ENCODE measurements at regions not wholly inside any gene's neighbourhood (a gene's known extent, or its start where the extent isn't known, plus 50 kb on each side); places are given as distances from the start of the nearest gene placed in this dataset.

- H4K8ac ChIP-seq (replicated peaks; ENCODE audit: insufficient read length, low read depth, low read length), result no peak overlapping the region
- H3K9me3 ChIP-seq (ENCODE audit: control insufficient read depth, low read depth, low read length), result no peaks in the 10 kb centered on the region
- no peak overlapping the region for H2AFZ ChIP-seq (ENCODE audit: low read length)
- H3K4me1 Mint-ChIP-seq, result peaks cover 0 to 10% of the 10 kb centered on the region in 2 experiments
- 0 out of 2 replicates have a peak, but pooled peaks cover 2% of the 10 kb centered on the region for H3K79me2 ChIP-seq (ENCODE audit: insufficient read depth, low read length)
- no peaks in the 10 kb centered on the region for H3K79me1 ChIP-seq (ENCODE audit: insufficient read depth, low read depth, low read length, poor library complexity, severe bottlenecking)
- no peaks in the 10 kb centered on the region for H3K4me1 ChIP-seq (ENCODE audit: insufficient read depth, low read length)
- no peak overlapping the region for H3K9ac ChIP-seq (ENCODE audit: extremely low read depth, insufficient read length, low read length)
- H2BK12ac ChIP-seq (ENCODE audit: insufficient read length, low read depth, low read length), result no peak overlapping the region
- H4K5ac ChIP-seq (ENCODE audit: insufficient read length, low read depth, low read length), result no peak overlapping the region
- H3K27me3 ChIP-seq (ENCODE audit: insufficient read depth, low read length), result no peaks in the 10 kb centered on the region
- H2BK15ac ChIP-seq (ENCODE audit: low read depth, low read length), result no peak overlapping the region
- H3K27ac Mint-ChIP-seq, result no peak overlapping the region; a peak in 1 of 7 replicates
- peaks cover 0 to 2% of the 10 kb centered on the region in 2 experiments; a peak in 1 of 5 replicates for H3K9me3 Mint-ChIP-seq
- no peak overlapping the region for H3K27ac ChIP-seq (ENCODE audit: insufficient read length, low read depth, low read length)
- H3K18ac ChIP-seq (ENCODE audit: insufficient read length, low read depth, low read length), result no peak overlapping the region
- H3K4ac ChIP-seq (ENCODE audit: low read depth, low read length), result no peak overlapping the region
- H3K27me3 Mint-ChIP-seq (ENCODE audit: low read depth), result no peaks in the 10 kb centered on the region
- H3K14ac ChIP-seq (ENCODE audit: insufficient read depth, low read length), result no peak overlapping the region
- H3K56ac ChIP-seq (ENCODE audit: insufficient read length, low read depth, low read length), result no peak overlapping the region
- no peaks in the 10 kb centered on the region for H4K20me1 ChIP-seq (ENCODE audit: control insufficient read depth, insufficient read depth, insufficient read length)
- no peak overlapping the region for H3T11ph ChIP-seq (ENCODE audit: low read length)
- H2BK5ac ChIP-seq (ENCODE audit: insufficient read length, low read length), result no peak overlapping the region
- H3K4me2 ChIP-seq (ENCODE audit: insufficient read depth, insufficient read length, low read length), result no peak overlapping the region
- no peak overlapping the region for H2AK5ac ChIP-seq (ENCODE audit: insufficient read length, low read length)
- H3K23ac ChIP-seq (ENCODE audit: insufficient read length, low read depth, low read length), result no peak overlapping the region
- DNase-seq, result no peak
- H2BK120ac ChIP-seq (ENCODE audit: low read depth, low read length, poor library complexity, severe bottlenecking), result no peak overlapping the region
- H4K91ac ChIP-seq (ENCODE audit: insufficient read length, low read depth, low read length), result no peak overlapping the region
- no peak overlapping the region for H3K4me3 Mint-ChIP-seq
- no CpG with 5 or more reads among the region's 10 CpGs for WGBS (ENCODE audit: extremely low coverage, insufficient read length, low lambda C conversion rate)
- H3K36me3 Mint-ChIP-seq (ENCODE audit: insufficient read depth in 1 of 3, low read depth in 3 of 3), result no peaks in the 10 kb centered on the region
- H3K23me2 ChIP-seq (ENCODE audit: insufficient read length, low read depth, low read length, poor library complexity, severe bottlenecking), result no peaks in the 10 kb centered on the region
- TF ChIP-seq, protein P1, sequence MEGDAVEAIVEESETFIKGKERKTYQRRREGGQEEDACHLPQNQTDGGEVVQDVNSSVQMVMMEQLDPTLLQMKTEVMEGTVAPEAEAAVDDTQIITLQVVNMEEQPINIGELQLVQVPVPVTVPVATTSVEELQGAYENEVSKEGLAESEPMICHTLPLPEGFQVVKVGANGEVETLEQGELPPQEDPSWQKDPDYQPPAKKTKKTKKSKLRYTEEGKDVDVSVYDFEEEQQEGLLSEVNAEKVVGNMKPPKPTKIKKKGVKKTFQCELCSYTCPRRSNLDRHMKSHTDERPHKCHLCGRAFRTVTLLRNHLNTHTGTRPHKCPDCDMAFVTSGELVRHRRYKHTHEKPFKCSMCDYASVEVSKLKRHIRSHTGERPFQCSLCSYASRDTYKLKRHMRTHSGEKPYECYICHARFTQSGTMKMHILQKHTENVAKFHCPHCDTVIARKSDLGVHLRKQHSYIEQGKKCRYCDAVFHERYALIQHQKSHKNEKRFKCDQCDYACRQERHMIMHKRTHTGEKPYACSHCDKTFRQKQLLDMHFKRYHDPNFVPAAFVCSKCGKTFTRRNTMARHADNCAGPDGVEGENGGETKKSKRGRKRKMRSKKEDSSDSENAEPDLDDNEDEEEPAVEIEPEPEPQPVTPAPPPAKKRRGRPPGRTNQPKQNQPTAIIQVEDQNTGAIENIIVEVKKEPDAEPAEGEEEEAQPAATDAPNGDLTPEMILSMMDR (conservative IDR thresholded peaks at IDR 0.05), result no peak
- H2BK20ac ChIP-seq (ENCODE audit: low read depth, low read length, poor library complexity, severe bottlenecking), result no peak overlapping the region
Observed at GRCh38 chr18:73852789-73853549, 294.7 kb downstream of the FBXO15 start.

Measured in H9 (cell line).